AG09309 (cell line): ENCODE measurements at regions not wholly inside any gene's neighbourhood (a gene's known extent, or its start where the extent isn't known, plus 50 kb on each side); places are given as distances from the start of the nearest gene placed in this dataset.

Experiments
- DNase-seq: peaks from one replicate; pipeline ENCODE4 v3.0.0-alpha.2; 2010; ENCODE audit warnings: low read depth
- H3K4me3 ChIP-seq: 2 replicates; pipeline ENCODE4 v1.5.1; 2011; ENCODE audit warnings: mild to moderate bottlenecking, low read depth, low read length, moderate library complexity; ENCODE audit not compliant: control insufficient read depth
- CTCF ChIP-seq: IDR thresholded peaks from 2 replicates; pipeline ENCODE4 v1.5.1; 2011; ENCODE audit warnings: mild to moderate bottlenecking, low read depth, low read length, inconsistent platforms; ENCODE audit not compliant: insufficient read depth, control insufficient read depth; ENCODE audit errors: missing control alignments

DNA sequence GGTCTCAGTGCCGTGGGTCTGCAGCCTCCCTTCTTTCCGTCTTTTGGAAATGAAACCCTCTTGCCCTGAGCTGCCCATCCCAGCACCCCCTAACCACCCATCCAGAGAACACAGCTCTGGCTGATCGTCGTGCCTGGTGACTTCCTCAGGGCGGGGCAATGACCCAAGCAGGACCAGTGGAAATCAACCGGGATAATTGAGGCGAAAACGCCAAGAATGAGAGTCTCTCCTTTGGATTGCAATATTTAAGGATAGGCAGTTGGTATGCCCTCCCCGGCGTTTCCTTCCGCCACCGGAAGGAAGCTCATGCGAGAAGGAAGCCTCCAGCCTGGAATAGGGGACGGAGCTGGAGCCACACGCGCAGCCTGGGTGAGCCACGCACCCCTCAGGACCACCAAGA is 73.7 kb upstream of the PFKP start:
- no peak for DNase-seq
- no peak for TF ChIP-seq CTCF
- H3K4me3 ChIP-seq, result no peak overlapping the region

- no peak overlapping the region for H3K4me3 ChIP-seq
- DNase-seq, result no peak
- peak; percentile 36 for TF ChIP-seq CTCF
These were observed 74.7 kb upstream of the PFKP start for GRCh38 chr10:2992401-2993198.

DNA sequence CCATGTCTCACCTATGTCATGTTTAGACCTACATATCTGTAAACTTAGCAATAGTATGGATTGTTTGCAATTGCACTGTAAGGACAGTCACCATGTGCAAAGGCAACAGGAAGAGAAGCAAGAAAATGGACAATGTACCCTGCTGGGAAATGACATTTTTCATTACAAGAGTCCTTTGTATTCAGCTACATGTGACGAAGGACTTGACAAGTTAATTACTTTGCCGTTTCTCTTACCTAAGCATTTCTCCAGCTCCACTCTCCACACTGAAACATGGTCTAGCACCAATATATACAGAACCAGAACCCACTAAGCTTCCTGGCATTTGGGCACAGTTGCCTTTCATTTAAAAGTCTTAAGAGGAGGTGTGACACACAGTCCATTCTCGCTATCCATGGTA is 76.6 kb upstream of the PFKP start:
- no peak for DNase-seq
- no peak for TF ChIP-seq CTCF
- no peak overlapping the region for H3K4me3 ChIP-seq

- no peak for TF ChIP-seq CTCF
- DNase-seq, result no peak
These were observed 77.9 kb upstream of the PFKP start for GRCh38 chr10:2989292-2989947.

GRCh38 chr10:2987185-2987768 is 80.1 kb upstream of the PFKP start:
- no peak overlapping the region for H3K4me3 ChIP-seq
- no peak for TF ChIP-seq CTCF
- no peak for DNase-seq

More at GRCh38 chr10:2989292-2989947, 77.9 kb upstream of the PFKP start:
- no peak overlapping the region for H3K4me3 ChIP-seq

DNA sequence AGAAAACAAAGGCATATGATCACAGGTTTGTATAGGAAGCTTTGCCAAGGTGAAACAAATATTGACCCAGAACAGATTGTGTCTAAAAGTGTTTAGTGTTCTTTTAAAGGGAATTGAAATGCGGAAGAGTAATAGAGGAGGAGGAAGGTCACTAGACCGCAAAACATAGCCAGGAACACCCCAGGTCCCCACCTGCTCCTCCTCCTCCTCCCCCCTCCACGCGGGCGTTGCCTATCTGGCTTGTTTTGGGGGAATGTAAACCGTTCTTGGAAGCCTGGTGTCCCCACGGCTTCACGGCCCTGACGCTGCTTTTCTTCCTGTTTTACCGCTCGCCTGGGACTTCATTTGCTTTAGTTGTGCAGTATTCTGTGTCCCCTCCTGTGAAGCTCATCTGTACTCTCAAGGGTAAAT is 81.0 kb upstream of the PFKP start:
- H3K4me3 ChIP-seq, result no peak overlapping the region
- no peak for TF ChIP-seq CTCF
- DNase-seq, result no peak
